ENCODE measurements at regions not wholly inside any gene's neighbourhood (a gene's known extent, or its start where the extent isn't known, plus 50 kb on each side); places are given as distances from the start of the nearest gene placed in this dataset.

- DNase-seq (ENCODE audit: low read depth) = no peak
These were observed 426.0 kb downstream of the TYW1 start for GRCh38 chr7:67422601-67423000.

DNA sequence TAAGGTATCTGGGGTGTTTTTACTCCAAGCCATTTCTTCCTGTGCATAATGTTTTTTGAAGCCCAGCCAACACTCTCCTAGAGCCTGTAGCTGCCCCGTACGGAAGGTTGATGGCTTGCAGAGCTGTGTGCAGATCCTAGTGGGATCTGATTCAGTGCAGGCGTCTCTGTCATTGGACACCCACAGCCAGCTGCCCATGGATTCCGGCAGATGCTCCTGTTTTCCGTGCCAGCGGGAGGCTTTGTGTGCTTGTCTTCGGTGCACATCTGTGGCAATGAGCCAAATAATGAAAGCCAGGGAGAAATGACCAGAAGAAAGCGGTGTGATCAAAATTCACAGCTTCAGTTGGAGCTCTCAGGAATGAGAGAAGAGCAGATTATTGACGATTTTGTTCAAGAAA is 426.4 kb downstream of the TYW1 start:
- DNase-seq (ENCODE audit: low read depth) = no peak

- no peak for DNase-seq (ENCODE audit: low read depth)
These were observed 430.0 kb downstream of the TYW1 start for GRCh38 chr7:67426654-67427053.

DNA sequence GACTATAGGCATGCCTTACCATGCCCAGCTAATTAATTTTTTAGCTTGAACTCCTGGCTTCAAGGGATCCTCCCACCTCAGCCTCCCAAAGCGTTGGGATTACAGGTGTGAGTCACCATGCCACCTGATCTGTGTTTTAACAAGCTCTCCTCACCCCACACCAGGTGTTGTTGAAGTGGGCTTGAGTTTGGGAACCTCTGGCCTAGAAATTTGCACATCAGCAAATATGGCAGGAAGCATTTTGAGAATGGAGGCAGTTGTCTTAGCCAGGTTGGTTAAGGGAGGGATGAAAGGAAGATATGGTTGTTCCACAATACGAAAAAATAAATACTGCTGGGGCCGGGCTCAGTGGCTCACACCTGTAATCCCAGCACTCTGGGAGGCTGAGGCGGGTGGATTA is 433.1 kb downstream of the TYW1 start:
- no peak for DNase-seq (ENCODE audit: low read depth)

- DNase-seq (ENCODE audit: low read depth) = no peak
These were observed 436.1 kb downstream of the TYW1 start for GRCh38 chr7:67432536-67433234.

GRCh38 chr7:67435894-67436535 is 439.4 kb downstream of the TYW1 start:
- DNase-seq (ENCODE audit: low read depth) = no peak

GRCh38 chr7:67438198-67438882 is 441.7 kb downstream of the TYW1 start:
- no peak for DNase-seq (ENCODE audit: low read depth)

DNA sequence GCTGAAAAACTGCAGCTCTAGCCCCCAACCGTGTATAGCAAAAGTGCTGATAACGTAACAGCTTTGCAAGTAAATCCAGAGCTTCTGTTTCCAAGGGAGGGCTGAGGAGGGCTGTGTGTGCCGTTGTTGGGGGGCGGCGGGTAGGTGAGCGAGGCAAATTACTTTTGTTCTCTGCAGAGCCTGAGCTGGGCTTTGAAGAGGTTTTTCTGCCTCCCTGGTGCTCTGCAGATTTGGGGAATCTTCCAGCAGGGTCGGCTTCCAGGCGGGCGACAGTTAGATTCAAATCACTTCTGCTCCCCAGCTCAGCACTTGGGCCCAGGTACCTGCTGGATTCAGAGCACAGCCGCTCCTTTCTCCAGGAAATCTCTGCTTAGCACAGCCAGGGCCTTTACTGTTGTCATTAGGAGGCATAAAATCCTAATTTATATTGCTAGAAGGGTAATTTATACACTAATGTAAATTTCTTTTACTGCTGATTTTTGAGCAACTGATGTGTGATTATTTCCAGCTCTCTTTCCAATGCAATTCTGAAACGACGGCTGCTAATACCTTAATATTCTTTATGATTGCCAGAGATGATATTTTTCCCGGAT is 442.4 kb downstream of the TYW1 start:
- DNase-seq (ENCODE audit: low read depth) = no peak

GRCh38 chr7:67440321-67440720 is 443.7 kb downstream of the TYW1 start:
- DNase-seq (ENCODE audit: low read depth) = no peak

DNA sequence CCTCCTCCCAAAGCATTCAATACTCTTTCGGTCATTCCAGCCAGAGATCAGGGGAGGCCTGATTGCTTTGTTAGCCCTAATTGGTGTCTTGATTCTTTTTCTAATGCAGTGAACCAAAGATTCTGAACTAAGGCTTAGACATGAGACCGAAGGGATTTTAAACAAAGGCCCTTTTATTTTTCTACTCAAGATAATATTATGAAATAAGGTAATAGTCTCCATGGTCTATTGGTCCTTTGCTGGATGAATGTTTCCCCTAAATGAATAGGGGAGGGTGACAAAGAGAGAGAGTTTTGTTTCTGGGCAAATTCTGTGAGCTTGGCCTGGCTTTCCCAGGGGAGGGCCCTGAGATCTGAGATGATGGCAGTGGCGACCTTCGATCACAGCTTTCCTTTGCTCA is 449.1 kb downstream of the TYW1 start:
- DNase-seq (ENCODE audit: low read depth) = no peak

- no peak for DNase-seq (ENCODE audit: low read depth)
These were observed 450.7 kb downstream of the TYW1 start for GRCh38 chr7:67447297-67447696.

GRCh38 chr7:67448271-67448670 is 451.6 kb downstream of the TYW1 start:
- no peak for DNase-seq (ENCODE audit: low read depth)

DNA sequence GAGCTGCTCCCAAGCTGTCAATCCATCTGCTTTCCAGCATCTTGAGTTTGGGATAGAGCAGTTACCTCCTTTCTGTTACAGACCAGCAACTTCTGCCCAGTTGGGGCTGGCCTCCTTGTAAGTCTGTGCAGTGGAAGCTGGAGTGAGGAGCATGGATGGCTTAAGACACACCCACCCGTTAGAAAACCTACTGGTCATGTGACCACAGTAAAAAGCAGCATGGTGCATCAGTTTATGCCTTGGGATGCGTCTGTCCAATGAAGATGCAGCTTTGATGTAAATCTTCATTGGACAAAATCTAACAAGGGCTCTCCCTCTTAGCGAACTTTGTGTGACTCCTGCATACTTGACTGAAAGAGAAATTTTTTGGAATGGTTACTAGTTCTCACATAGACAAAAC is 453.5 kb downstream of the TYW1 start:
- no peak for DNase-seq (ENCODE audit: low read depth)

- no peak for DNase-seq (ENCODE audit: low read depth)
These were observed 454.7 kb downstream of the TYW1 start for GRCh38 chr7:67451306-67451705.

- DNase-seq (ENCODE audit: low read depth) = no peak
These were observed 455.9 kb downstream of the TYW1 start for GRCh38 chr7:67452516-67453026.

- DNase-seq (ENCODE audit: low read depth) = no peak
These were observed 457.1 kb downstream of the TYW1 start for GRCh38 chr7:67453580-67454380.

GRCh38 chr7:67455508-67455907 is 458.9 kb downstream of the TYW1 start:
- no peak for DNase-seq (ENCODE audit: low read depth)

DNA sequence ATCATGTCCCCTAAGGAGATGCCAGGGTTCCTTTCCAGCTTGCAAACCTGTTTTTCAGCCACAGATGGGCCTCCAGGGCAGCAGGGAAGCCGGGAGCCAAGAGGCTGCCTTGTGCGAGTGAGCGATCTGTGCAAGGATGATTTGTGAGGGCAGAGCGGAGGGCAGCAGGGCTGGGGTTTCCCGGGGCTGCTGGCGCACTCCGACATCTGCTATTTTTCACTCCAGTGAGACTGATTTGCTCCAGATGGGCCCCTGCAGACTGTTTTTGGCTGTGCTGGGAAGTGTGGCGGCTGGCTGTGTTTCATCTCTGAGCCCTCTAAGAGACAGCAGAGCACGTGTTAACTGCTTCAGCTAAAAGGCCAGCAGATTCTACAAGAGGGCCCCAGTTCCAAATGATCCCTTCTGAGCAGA is 466.2 kb downstream of the TYW1 start:
- DNase-seq (ENCODE audit: low read depth) = no peak

DNA sequence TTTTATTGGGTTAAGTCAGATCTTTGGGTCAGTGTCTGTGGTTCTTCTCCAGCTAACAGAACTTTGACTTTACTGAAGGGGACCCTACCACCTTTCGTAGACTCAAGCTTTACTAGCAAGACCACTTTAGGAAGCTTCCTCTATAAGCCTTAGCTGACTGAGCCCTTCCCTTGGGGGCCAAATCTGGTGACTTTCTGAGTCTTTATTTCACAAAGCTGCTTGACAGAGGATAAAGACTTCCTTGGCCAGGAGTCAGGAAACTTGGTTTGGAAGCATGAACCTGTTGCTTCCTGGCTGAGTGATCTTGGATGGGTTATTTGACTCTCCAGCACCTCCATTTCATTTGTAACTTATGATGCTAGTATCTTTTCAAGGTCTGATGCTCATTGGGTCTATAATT is 466.7 kb downstream of the TYW1 start:
- no peak for DNase-seq (ENCODE audit: low read depth)

- DNase-seq (ENCODE audit: low read depth) = no peak
These were observed 467.4 kb downstream of the TYW1 start for GRCh38 chr7:67463983-67464382.

GRCh38 chr7:67466109-67466508 is 469.5 kb downstream of the TYW1 start:
- no peak for DNase-seq (ENCODE audit: low read depth)

GRCh38 chr7:67470256-67470751 is 473.7 kb downstream of the TYW1 start:
- DNase-seq (ENCODE audit: low read depth) = no peak
